Stimulated activated CD8-positive, alpha-beta memory T cell treated with anti-CD3 and anti-CD28 coated beads, Interleukin-7, amount 100 ng/mL, for 48 hours (primary cell): ENCODE measurements at regions not wholly inside any gene's neighbourhood (a gene's known extent, or its start where the extent isn't known, plus 50 kb on each side); places are given as distances from the start of the nearest gene placed in this dataset.

Source experiments
- DNase-seq, 2 donors: peaks; one replicate each; pipeline ENCODE4 v3.0.0-alpha.2; 2020; ENCODE audit warnings: low read depth in 1 of 2; ENCODE audit errors: extremely low read depth in 1 of 2

DNA sequence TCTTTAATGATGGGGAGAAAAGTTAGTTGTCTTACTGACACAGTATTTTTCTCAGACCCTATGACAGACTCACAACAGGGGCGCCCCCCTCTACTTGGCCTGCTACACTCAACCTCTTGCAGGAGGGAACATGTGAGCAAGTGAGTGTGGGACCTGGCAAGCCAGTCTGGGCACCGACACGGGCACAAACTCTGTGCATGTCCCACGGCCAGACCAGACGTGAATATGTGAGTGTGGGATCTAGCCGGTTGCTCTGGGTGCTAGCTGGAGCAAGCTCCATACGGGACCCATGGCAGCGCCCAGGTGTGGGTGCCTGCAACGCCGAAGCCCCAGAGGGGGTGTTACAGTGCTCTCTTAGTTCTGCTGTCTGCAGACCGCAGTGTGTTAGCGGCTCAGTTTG, 1437.3 kb upstream of the MIR17HG start:
- no peak for DNase-seq

DNA sequence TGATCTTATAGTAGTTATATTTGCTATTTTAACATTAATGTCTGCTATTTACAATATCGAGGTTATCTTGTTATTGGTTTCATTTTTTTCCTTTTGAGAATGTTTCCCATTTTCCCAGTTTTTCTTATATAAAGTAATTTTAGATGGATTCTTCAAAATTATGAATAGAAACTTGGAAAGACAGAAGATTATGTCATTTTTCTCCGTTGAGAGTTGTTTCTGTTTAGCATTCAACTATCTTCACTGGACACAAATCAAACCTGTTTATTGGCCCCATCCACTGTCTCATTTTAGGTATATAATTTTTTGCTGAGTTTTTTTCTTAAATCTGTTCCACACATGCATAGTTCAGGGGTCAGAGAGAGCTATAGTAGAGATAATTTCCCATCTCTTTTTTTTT, 1430.9 kb upstream of the MIR17HG start:
- no peak for DNase-seq

DNA sequence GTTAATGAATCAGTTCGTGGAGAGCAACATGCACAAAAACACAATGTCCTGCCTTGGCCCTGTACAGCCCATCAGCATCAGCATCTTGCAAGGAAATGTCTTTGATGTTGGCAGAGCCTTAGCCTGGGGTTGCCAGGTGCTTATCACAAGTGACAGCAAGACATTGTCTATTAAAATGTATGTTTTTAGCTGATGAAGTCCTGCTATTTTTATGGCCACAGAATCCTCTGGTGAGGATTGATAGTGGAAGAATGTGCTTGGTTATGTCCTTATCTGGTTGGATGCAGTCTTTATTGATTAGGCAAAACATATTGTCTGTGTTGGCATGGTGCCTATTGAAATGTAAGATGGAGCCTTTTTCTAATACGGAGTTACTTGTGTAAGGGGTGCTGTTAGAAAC, 1427.0 kb upstream of the MIR17HG start:
- DNase-seq, result no peak

DNA sequence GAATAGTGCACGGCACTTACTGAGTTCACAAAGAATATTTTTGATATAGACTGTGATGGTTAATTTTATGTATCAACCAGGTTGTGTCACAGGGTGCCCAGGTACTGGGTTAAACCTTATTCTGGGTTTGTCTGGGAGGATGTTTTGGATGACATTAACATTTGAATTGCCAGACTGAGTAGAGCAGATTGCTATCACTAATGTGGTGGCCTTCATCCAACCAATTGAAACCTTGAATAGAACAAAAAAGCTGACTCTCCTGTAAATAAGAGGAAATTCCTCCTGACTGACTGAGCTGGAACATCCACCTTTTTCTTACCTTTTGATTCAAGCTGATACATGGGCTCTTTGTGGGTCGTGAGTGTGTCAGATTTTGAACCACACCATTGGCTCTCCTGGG, 1424.4 kb upstream of the MIR17HG start:
- no peak for DNase-seq

DNA sequence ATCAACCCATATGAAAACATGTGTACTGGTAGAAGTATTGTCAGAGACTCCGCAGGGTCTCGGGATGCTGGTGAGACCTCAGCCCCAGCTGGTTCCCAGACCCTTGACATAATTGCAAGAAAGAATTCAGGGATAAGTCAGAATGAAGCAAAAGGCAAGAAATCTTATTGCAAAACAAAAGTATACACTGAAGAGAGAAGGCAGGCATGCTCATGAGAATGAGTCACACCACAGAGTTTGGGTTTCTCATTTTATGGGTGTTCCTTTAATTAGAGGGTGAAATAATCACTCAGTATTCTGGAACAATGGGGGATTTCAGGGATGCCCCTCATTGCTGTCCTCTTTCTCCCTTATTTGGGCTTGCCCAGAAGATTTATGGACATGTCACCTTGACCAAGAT, 1423.8 kb upstream of the MIR17HG start:
- DNase-seq, result no peak

DNA sequence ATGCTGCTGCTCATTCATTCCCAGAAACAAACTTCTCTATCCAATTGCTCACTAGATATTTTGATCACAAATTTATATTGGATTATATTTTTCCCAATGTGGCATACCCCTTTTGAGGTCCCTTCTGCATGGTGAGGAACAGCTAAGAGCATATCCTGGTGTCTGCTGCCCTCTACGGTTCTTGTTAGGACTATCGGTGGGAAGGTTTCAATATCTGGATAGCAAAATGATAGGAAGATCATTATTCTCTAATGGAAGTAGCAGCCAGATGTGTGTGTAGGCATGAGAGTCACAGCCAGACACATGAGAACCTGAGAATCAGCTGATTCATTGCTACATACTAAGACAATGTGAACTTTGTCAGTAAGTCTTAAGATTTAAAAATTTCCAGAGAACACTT, 1422.4 kb upstream of the MIR17HG start:
- DNase-seq, result no peak

DNA sequence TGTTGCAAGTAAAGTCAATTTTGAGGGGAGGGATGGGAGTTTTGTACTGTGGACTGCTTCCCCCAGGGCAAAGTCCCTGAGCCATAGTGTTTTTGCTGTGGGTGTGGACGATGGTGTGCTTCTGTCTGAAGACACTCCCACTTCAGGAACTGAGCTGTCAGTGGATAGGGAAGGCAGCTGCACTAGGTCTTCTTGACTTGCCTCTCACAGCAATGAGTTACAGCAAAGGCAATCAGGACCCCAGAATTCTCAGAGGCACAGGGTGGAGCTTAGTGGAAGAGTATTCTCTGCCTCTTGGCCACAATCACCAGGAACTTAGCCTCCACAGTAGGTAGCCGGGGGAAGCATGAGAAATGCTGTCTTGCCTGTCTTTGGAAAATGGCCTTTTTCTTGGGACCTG, 1416.6 kb upstream of the MIR17HG start:
- no peak for DNase-seq

DNA sequence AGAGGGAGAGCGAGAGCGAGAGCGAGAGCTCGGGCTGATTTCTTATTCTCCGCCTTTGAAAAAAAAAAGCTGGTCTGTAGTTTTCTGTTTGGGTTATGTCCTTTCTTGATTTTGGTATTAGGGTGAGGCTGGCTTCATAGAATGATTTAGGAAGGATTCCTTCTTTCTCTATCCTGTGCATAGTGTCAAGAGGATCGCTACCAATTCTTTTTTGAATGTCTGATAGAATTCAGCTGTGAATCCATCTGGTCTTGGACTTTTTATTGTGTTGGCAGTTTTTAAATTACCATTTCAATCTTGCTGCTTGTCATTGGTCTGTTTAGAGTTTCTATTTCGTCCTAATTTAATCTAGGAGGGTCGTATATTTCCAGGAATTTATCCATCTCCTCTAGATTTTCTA, 1414.6 kb upstream of the MIR17HG start:
- DNase-seq, result no peak

DNA sequence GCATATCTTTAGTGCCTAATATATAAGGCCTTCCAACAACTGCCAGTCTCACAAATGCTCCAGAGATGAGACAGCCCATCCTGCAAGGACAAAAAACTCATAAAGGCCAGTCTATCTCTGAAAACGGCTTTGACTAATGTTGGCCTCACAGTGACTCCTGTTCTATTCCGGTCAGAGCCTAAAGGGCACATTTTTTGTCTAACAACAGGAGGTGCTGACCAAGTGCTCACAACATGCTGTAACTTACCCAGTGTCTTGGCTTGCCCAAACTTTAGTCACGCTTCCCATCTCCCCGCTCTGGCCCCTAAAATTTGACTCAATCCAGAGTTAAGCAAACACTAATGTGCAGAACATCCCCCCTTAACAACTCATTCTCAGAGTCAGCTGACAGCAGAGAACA, 1411.2 kb upstream of the MIR17HG start:
- DNase-seq, result no peak

DNA sequence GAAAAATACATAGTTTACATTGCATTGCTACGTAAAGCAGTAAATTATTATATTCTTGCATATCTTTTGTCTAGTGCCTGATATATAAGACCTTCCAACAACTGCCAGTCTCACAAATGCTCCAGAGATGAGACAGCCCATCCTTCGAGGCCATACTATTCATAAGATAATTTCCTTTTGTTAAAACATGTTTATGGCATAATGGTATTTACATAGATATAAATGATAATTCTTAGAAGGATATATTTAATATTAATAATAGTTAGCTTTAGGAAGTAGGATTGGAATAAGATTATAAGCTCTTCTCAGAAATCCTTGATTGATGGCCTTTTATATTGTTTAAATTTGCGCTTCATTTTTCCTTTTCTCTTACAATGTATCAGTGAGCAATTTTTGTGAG, 1410.1 kb upstream of the MIR17HG start:
- DNase-seq, result no peak

DNA sequence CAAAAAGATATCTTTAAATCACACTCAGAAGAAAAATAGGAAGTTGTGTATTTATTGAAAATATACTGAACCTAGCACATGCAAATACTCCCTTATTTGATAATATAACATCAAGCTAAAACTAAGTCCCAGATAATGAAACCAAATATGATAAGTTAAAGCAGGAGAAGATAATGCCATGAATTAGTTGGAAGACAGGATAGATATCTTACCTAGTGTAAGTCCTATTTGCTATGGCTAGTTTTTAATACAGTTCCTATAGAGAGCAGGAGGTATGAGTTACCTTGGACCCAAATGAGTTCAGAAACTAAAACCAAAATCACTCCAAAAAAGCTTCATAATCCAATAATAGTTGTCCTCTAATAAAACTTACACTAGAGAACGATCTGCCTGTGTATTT, 1407.1 kb upstream of the MIR17HG start:
- no peak for DNase-seq

DNA sequence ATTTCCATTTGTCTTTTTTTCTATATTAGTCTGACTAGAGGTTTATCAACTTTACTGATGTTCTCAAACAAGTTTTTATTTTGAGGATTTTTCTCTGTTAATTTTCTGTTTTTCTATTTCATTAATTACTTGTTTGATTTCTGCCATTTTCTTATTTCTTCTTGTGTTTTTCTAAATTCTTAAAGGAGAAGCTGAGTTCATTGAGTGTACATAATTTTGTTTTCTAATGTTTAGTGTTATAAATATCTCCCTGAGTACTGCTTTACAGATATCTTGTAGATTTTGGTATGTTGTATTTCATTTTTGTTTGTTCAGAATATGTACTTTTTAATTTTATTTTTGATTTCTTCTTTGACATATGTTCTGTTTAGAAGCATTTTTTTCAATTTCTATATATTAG, 1404.3 kb upstream of the MIR17HG start:
- no peak for DNase-seq

DNA sequence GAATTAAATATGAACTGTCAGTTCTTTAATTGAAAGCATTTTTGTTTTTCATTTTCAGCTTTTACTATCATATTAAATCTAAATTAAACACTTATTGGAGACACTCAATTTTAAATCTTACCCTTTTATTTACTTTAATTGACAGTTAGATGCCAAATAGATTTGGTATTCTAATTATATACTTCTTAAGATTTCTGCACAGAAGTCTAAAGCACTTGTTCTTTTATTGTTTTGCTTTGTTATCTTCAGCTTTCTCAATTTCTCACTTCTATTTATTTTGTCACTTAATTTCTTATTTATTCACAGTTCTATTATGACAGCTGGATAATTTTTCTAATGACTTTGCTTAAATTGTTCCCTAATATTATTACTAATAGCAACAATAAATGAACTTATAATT, 1397.3 kb upstream of the MIR17HG start:
- DNase-seq, result no peak

DNA sequence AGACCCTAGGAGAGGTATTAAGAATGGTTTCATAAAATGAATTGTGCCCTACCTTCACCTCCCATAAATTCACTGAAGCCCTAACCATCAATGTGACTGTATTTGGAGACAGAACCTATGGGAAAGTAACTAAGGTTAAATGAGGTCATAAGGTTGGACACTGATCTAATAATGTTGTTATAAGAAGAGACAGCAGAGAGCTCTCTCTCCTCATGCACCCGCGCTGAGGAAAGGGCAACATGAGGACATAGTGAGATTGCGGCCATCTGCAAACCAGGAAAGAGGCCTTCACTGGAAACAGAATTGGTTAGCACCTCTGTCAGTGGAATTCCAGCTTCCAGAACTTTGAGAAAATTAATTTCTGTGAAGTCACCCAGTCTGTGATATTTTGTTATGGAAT, 1396.1 kb upstream of the MIR17HG start:
- no peak for DNase-seq

DNA sequence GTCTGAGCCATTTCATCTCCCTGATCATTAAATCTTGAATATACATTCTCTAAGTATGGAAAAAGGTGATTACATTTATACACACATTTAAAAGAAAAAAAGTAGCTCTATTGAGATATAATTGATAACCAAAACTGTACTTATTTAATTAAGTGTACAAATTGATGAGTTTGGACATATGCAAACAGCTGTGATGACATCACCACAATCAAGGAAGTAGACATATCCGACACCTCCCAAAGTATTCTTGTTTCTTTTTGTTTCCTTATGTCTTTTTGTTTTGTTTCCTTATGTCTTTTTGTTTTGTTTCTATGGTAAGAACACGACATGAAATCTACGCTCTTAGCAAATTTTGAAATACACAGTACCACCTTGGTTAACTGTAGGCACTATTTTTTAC, 1393.9 kb upstream of the MIR17HG start:
- no peak for DNase-seq

DNA sequence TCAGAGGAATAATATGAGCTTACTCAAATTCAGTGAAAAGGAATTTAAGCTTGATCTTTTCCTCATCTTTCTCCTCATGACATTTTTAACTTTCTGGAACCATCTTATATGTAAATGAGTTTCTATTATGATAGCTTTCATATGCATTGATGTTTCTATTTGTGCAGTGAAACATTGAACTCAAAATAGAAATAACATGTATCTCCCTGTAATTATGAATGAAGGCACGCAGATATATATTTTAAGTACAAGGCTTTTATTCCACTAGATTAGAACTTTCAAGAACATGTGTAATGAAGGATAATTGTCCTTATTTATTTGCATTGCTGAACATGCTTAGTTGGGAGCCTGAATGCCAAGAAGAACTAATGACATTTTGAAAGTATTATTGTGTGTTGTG, 1391.7 kb upstream of the MIR17HG start:
- no peak for DNase-seq

DNA sequence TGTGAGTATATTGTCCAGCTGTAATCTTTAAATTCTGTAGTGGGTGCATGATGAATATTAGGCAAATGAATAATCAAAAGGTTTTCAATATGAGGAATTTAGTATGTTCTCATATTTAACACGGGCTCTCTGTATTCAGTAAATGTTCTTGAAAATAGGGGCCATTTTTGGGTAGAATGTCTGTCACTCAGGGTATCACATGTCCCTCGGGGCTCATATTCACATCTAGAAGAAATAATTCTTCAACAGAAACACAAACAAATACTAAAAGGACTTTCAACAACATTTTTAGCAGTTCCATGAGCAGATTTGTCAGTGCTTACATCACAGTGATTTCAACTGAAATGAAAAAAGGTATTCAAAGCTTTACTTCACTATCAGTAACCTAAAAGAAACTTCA, 1388.4 kb upstream of the MIR17HG start:
- no peak for DNase-seq

DNA sequence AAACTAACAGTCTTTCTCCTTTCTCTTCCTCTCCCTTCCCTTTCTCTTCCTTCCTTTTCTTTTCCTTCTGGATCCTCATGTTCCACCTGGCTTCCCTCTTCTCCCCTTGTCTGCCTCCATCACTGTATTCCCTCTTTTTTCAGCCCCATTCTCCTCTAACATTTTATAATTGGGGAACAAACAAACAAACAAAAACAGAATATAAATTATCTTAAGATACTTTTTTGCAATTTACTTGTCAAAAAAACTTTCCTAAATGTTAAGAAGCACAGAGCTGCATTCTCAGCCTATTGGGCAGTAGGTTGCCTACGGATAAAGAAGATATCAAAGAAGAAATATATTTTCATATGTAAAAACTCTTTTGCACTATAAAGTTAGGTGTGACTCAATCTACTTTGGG, 1382.2 kb upstream of the MIR17HG start:
- no peak for DNase-seq

DNA sequence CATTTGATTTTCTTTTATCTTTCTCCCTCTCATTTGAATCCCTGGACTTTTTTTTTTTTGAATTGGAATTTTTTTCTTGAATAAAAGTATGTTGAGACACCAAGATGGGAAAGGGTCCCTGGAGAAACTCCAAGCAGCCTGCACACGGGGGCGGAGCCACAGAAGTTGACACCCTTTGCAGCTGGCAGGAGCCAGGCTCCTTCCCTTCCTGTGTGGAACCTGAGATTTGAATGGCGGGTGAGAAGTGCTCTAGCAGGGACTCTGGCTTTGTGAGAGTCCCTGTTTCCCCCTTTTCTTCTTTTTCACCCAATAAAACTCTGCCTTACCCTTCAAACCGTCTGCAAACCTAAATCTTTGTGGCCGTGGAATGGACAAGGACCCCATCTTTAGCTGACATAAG, 1381.0 kb upstream of the MIR17HG start:
- no peak for DNase-seq

DNA sequence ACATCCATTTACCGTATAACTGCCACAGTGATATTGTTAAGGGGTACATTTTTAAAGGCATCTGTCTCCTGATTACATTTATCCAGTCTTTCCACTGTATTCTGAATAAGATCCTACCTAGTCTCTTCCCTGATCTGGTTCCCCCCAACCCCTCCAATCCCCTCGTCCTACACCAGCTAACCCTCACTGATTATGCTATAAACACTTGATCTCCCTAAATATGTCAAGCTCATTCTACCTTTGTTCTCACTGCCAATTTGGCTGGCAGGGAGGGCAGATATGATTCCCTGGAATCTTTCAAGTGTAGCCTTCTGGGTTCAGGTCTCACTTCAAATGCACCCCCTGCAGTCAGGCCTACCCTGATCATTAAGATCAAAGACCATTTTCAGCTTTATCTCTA, 1379.8 kb upstream of the MIR17HG start:
- DNase-seq, result no peak

DNA sequence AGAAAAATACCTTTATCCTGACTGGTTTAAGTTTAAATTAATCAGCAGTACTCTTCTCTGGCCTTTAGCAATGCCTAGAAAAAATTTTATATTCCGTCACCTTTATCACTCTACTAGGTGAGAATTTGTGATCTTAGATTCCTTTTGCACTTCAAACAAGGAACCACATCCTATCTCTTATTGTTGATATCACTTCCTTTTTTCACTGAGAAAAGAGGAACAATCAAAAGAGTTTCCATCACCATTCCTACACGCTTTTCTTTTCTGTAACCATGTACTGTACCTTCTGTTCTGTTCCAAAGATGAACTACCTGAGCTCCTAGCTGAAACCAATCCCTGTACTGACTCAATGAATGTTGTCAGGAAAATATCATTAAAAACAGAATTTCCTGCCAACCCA, 1379.0 kb upstream of the MIR17HG start:
- no peak for DNase-seq

DNA sequence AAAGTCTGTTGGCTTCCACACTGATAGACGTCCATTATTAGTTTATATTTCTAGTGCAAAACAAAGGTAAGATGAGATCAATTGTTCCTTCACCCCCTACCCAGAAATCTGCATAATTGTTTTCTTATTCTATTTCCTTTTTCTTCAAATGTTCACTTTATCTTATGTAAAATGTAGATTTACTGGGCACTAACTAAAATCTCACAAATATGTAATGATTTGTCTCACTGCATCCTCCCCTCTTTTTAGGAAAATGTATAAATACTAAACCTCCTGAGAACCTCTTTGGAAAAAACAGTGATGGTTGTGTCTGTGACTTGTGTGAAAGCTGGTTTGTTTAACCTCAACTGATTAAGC, 1377.2 kb upstream of the MIR17HG start:
- DNase-seq, result no peak

DNA sequence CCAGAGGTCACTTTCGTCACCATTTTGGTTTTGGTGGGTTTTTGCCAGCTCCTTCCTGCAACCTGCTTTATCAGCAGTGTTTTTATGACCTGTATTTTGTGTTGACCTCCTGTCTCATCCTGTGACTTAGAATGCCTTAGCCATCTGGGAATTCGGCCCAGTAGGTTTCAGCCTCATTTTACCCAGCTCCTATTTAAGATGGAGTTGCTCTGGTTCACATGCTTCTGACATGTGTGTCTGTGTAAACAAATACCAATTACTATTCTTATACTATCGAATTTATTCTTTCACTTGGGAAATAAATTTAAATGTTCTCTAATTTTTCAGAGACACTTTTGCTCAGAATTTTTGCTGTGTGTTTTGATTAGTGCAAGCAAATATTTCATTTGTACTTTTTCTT, 1370.3 kb upstream of the MIR17HG start:
- DNase-seq, result no peak

DNA sequence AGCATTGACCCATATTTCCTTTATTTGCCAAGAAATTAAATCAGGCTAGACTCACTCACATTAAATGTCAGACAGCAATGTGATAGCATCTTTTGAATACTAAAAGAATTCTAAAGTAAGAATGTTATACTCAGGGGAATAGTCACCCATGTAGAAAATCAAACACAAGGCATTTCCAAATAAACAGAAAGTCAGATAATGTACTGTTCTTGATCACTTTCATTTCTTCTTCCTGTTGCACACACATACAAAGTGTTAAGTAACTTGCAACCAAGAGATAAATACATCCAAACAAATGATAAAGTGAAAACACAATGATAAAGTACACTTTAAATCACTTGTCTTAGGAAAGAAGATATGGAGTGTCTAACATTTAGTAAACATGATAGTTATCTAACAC, 1366.6 kb upstream of the MIR17HG start:
- DNase-seq, result no peak
